ENCODE measurements at regions not wholly inside any gene's neighbourhood (a gene's known extent, or its start where the extent isn't known, plus 50 kb on each side); places are given as distances from the start of the nearest gene placed in this dataset.
"Not testable (repeated sequence)": the region's sequence is repeated elsewhere in the genome, so short reads cannot be mapped to it uniquely, and the experiment has no call there.

DNA sequence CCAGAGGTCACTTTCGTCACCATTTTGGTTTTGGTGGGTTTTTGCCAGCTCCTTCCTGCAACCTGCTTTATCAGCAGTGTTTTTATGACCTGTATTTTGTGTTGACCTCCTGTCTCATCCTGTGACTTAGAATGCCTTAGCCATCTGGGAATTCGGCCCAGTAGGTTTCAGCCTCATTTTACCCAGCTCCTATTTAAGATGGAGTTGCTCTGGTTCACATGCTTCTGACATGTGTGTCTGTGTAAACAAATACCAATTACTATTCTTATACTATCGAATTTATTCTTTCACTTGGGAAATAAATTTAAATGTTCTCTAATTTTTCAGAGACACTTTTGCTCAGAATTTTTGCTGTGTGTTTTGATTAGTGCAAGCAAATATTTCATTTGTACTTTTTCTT lies 1370.3 kb upstream of the MIR17HG start:
- no peak for DNase-seq (ENCODE audit: low spot score)

DNA sequence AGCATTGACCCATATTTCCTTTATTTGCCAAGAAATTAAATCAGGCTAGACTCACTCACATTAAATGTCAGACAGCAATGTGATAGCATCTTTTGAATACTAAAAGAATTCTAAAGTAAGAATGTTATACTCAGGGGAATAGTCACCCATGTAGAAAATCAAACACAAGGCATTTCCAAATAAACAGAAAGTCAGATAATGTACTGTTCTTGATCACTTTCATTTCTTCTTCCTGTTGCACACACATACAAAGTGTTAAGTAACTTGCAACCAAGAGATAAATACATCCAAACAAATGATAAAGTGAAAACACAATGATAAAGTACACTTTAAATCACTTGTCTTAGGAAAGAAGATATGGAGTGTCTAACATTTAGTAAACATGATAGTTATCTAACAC lies 1366.6 kb upstream of the MIR17HG start:
- no peak for DNase-seq (ENCODE audit: low spot score)

DNA sequence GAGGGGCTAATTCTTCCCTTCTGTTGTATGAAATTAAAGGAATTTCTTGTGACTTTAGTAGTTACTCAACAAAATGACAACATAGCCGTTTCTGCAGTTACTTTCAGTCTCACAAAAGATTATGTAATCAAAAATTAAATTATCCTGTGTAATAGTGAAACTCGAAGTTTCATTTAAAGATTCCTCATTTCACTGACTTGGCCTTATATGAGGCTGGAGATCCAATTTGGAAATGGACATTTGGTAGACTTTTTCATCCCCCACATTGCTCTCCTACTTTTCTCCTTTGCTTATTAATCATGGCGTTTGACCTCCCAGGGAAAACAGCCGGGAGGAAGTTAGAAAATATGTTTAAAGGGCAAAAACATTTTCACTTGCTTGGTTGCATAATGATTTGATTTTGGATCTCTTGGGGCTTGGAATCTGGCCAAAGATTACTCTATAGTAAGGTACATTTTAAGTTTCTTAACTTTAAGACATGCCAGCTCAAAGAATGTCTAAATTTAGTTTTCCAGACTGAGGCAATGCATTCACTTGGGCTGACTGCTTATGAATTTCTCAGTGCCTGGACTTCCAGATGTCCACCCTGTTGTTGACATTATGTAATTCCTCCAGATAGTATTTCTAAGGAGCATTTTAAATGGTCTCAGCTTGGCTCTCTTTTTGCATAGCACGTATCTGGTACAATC lies 1364.9 kb upstream of the MIR17HG start:
- no peak for DNase-seq (ENCODE audit: low spot score)

DNA sequence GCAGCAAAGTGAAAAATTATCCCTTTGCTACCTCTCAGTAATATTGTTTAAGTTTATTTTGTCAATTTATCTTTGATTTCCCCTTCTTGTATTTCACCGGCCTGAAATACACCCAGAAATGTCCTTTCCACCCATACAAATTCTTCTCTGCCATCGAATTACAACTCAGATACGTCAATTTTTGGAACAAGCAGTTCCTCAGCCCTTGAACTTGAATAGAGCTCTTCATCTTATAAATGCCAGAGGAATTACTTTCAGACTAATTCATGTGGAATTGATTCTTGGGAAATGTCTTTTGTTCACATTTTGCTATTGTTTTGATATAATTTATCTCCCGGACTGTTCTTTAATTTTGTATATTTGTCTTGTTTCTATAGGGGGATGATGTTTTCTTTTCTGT lies 1359.3 kb upstream of the MIR17HG start:
- no peak for DNase-seq (ENCODE audit: low spot score)

DNA sequence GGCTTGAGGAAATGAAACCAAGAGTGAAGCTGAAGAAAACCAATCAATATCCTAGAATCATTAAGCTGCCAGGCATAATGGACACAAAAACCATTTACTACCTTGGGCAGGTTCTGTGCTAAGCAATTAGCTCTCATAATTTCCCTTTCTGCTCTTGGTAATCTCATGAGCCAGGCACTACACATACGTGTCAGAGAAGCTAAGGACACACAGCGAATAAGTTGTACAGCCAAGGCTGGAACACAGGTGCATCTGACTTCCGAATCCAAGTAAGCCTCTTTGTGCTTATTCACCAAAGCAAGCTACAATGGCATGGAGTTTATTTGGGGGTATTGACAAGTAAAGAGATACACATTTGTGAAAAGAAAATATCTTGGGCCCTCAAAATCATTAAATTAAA lies 1343.9 kb upstream of the MIR17HG start:
- DNase-seq (ENCODE audit: low spot score) = no peak

DNA sequence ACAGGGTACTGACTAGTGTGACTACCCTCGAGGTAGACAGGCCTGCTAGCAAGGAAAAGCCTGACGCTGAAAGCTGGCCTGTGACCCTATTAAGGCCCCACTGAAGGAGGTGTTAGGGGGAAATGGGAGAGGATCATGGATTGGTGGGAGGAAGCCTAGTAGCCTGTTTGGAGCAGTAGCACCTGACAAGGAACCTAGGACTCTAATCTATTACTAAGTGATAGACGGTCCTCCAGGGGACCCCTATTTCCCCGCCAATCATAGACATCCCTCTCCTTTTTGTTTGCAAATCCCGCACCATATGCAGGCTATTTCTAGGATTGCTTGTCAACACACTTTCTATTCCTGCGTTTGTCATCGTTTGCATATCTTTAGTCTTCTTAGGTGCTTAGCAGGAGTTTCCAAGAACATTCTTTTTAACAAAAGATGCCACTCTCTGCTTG lies 1338.8 kb upstream of the MIR17HG start:
- no peak for DNase-seq (ENCODE audit: low spot score)

DNA sequence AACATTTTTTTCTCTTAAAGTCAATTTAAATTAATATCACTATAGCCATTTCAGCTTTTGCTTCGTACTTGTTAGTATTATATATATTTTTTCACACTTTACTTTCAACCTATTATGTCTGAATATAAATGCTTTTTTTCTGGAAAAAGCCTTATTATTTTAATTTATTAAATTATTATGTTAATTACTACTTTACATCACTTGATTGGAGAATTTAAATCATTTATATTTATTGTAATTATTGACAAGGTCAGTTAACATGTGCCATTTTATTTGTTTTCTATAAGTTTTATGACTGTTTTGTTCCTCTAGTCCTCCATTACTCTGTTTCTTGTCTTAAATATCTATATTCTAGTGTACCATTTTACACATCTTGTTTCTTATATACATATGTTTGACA lies 1333.4 kb upstream of the MIR17HG start:
- DNase-seq (ENCODE audit: low spot score) = no peak

DNA sequence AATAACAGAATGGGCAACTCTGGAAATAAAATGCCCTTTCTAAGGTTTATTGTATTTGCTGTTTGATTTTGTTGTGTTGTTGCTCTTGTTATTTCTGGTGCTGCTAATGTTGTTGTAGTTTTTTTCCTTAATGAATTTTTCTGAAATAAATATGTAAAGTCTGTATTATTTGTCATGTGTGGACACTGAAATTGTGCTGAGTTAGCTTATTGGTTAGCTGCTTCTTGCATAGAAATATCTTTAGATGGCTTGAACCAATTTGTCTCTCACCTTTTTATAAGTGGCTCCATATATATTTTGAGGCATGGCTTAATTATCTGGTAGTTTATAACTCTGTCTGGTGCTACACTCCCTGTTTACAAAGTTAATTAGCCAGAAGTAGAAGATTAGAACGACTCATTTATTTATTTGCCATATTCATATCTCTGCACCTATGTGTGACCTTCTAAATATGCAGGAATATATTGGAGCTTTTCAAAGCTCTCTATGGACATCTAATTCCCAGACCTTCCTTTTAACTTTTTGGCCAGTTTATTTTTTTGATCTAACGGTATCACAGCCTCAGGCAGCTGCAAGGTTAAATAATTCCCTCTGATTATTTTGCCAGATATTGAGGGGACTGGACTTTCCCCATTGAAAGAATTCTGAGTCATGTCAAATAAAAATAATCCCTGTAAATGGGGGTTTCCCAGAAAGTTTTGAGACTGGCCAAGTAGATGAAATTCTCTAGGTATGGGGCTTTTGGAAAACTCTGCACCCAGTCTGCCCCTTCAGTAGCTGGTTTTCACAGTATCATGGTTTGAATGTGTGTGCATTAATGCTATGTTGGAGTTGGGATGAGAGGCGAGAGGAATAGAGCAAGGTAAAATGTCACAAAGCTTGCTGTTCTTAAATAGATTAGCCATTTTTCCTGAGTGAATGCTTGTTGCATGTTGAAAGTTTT lies 1331.7 kb upstream of the MIR17HG start:
- DNase-seq (ENCODE audit: low spot score) = no peak

DNA sequence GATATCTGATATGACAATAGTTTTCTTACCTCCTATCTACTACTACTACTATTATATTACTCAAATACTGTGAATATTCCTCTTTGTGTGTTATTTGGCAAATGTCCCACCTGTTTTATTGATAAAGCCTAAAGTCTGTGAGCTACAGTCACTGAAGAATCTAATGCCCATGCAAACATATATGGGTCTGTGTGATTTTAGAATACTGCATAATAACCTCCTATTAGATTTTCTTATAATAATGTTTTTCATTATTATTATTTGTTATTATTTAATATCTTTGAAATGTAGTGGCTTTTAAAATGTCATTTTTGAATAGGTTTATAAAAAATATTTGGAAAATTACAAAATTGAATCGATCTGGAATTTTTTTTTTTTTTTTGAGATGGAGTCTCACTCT lies 1330.8 kb upstream of the MIR17HG start:
- DNase-seq (ENCODE audit: low spot score) = no peak

DNA sequence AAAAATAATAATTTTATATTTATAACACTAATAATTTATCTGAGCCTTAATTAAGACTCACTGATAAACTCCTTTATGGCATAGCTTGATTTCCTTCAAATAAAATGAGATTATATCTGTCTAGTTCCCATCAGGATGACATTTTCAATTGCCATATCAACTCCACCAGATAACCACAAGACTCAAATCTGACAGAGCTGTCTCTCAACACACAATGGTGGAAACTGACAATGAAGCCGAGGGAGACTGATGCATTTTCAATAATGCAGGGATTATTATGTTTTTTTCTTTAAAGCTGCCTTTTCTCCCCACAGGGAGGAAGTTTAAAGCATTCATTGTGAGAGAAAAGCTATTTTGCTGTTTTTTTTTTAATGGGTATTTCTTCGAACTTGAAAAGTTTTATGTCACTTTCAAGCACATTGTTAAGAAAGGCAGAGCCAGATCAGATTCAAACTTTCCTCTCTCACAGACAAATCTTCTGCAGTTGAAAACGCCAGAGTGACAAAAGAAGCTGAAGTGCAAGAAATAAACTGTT lies 1326.9 kb upstream of the MIR17HG start:
- no peak for DNase-seq (ENCODE audit: low spot score)

DNA sequence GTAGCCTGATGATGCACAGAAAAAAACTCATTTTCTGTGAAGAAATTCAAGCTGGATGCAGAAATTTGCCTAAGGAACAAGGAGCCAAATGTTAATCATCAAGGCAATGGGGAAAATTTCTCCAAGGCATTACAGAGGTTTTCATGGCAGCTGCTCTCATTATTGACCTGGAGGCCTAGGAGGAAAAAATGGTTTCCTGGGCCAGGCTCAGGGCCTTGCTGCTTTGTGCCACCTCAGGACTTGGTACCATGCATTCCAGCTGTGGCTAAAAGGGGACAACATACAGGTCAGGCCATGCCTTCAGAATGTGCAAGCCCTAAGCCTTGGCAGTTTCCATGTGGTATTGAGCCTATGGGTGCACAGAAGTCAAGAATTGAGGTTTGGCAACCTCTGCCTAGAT lies 1320.1 kb upstream of the MIR17HG start:
- no peak for DNase-seq (ENCODE audit: low spot score)

DNA sequence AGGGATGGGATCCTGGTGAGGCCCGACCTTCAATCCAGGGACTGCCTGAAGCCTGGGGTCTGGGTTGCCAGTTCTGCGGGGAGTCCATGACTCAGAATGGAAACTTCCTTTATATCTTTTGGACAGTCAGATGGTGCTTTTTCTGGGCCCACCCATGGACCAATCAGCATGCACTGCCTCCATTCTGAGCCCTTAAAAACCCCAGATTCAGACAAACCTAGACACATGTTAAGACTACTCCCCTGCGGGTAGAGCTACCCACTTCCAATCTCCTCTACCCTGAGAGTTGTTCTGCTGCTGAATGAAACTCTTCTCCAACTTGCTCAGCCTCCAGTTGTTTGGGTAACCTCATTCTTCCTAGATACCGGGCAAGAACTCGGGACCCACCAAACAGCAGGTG lies 1315.2 kb upstream of the MIR17HG start:
- no peak for DNase-seq (ENCODE audit: low spot score)

DNA sequence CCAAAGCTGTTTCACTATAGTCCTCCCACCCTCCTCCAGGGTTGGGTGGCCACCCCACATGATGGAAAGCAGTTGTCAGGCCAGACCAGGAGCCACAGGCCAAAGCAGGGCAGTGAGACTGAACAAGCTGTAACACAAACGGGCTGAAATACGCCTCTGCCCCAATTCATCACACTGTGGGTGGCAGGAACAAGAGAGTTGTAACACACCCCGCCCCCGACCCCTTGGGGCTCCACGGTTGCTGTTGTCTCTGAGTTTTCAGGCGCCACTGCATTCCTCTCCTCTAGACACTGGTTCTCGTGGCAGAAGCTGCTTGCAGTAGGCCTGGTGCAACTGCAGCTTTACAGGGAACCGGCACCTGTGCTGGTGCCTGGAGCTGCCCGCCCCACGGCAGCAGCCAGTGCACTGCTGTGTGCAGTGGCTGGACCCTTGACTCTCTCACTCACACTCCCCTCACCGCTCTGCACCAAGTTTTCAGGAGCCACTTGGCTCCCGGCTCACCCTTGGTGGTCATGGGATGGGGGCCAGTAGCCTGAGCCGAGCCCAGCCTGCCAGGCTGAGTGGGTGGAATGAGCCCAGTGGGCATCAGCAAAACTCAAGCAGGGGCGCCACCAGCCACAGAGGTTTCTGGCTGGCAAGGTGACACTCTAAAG lies 1314.5 kb upstream of the MIR17HG start:
- DNase-seq (ENCODE audit: low spot score) = no peak

DNA sequence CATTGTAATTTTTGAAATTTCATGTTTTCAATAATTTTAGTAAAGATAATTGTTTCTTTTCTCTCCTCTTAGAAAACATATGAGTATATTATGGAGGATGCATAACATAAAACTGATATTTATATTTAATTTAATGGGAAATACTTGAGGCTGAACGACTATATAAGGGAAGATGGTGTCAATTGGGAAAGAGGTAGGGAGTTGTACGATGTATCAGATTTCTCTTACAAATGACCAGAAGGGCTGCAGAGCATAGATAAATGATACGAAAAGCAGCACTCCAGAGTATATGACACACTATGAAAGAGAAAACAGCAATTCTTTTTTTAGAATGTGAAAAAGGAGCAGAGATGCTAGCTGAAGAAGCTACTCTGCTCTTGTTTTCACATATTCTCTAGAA lies 1308.0 kb upstream of the MIR17HG start:
- no peak for DNase-seq (ENCODE audit: low spot score)

DNA sequence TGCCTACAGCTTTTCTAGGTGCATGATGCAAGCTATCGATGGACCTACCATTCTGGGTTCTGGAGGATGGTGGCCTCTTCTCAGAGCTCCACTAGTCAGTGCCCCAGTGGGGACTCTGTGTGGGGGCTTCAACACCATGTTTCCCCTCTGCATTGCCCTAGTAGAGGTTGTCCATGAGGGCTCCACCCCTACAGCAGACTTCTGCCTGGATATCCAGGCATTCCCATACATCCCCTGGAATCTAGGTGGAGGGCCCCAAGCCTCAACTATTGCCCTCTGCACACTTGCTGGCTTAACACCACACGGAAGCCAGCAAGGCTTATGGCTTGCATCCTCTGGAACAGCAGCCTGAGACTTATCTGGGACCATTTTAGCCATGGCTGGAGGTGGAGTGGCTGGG lies 1299.9 kb upstream of the MIR17HG start:
- DNase-seq (ENCODE audit: low spot score) = no peak

DNA sequence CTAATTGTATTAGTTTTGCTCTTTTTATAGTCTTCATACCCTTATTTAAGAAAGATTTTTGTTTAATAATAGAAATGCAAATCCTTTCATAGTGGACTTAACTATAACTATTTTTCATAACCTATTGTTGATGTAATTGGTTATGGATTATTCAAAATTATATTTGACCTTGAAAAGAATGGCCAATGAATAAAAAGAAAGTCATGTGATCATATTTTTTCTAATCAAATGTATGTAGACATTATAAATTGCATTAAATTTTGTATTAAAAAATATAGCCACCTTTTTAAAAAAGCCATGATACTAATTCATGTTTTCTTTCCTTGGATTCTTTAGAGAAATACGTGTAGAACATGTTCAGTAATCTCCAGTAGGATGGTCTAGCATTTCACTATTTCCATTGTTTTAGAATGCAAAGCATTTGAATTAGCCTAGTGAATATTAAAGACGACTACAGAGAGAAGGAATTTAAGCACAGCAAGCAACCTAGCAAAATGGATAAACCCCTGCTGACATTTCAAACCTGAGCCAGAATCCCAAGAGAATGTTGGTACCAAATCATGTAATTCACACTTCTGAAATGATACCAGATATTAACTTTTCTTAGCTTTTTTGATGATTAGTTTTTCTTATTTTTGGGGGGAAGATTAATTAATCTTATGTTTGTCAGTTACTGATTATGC lies 1297.4 kb upstream of the MIR17HG start:
- no peak for DNase-seq (ENCODE audit: low spot score)

DNA sequence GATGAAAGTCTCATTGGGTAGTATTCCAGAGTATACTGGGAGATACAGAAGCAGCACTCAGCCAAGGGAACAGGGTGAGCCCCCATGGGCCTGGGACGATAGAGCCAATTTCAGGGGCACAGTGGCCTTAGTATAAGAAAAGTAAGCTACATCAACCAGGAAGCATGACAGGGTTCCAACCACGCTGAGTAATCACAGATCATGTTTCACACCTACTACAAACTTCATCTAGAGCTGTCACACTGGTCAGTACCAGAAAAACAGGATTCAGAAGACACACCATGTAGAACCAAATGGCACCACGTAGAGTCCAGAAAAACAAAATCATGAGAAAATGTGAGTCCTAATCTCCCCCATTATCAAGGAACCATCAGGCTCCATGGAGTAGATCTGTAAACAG lies 1292.4 kb upstream of the MIR17HG start:
- DNase-seq (ENCODE audit: low spot score) = no peak

DNA sequence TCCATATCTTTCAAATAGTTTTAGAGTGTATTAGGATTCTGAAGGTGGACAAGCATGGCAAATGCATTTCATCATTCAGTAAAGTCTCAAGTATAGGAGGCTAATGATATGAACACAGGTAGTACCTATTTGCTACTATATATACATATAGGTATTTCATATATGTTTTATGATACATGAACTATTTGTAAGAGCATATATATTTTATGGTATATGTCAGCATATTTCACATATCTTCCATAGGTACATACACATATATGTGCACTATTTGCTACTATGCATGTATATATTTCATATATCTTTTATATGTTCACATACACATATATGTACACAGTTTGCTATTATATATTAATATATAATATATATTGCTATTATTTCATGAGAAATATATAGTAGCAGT lies 1291.7 kb upstream of the MIR17HG start:
- DNase-seq (ENCODE audit: low spot score) = no peak

DNA sequence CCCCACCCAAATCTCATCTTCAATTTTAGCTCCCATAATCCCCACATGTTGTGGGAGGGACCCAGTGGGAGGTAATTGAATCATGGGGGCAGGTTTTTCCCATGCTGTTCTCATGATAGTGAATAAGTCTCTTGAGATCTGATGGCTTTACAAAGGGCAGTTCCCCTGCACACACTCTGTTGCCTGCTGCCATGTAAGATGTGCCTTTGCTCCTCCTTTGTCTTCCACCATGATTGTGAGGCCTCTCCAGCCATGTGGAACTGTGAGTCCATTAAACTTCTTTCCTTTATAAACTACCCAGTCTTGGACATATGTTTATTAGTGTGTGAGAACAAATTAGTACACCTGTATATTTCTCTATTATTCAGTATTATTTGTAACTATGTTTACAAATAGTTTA lies 1283.3 kb upstream of the MIR17HG start:
- DNase-seq (ENCODE audit: low spot score) = not testable (repeated sequence)

DNA sequence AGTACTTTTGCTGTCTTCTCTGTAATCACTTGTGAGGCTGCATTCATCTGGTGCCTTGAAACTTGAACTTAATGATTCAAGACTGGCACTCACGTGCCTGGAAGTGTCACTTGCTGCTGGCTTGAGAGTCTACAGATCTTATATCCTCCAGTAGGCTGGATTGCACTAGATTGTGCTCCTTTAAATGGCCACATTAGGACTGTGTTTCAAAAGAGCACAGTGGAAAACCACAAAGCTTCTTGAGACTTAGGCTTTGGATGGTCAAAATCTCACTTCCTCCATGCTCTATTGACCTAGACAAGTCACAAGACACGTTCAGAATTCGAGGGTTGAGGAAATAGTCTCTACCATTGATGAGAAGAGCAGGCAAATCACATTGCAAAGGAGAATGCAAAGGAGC lies 1278.8 kb upstream of the MIR17HG start:
- no peak for DNase-seq (ENCODE audit: low spot score)

DNA sequence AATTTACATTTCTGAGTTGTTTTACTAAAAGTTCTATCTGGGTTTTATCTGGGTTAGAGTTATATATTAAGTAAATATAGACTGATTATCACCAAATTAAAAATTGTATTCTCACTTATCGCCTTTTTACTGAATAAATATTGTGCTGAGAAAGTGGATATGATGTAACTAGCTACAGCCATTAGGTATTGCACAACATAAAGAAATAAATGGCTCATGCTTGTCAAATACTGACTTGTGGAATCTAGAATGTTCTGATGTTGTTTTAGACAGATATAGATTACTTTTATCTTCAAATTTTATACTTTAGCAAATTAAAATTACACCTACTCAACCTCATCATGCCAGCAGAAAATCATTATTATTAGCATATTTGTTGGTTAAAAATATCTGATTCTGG lies 1277.1 kb upstream of the MIR17HG start:
- DNase-seq (ENCODE audit: low spot score) = no peak

All from ecto neural progenitor cell (in vitro differentiated cells).